RWPE1 (cell line): ENCODE measurements at regions not wholly inside any gene's neighbourhood (a gene's known extent, or its start where the extent isn't known, plus 50 kb on each side); places are given as distances from the start of the nearest gene placed in this dataset.

Experiments used
- CTCF ChIA-PET: fragments of 350-600 bp; sonication (Branson Sonifier 250); formaldehyde crosslinking; extraction: SDS; loops from one replicate; lab custom pipeline; 2021; lab: Yijun Ruan, JAX
- POLR2A ChIA-PET: fragments of 400-600 bp; formaldehyde crosslinking; extraction: SDS; loops from one replicate; lab custom pipeline; 2020; ENCODE audit warnings: antibody characterized with exemption; ENCODE audit not compliant: low non-redundant PET; lab: Yijun Ruan, JAX
- DNase-seq: peaks from one replicate; pipeline ENCODE4 v3.0.0; 2012; ENCODE audit warnings: low spot score
- H3K27ac ChIP-seq: fragments of 450-650 bp; 2 replicates; pipeline ENCODE4 v1.5.1; 2017
- CTCF ChIP-seq: fragments of 450-650 bp; conservative IDR thresholded peaks from 2 replicates; pipeline ENCODE4 v1.5.1; 2017; ENCODE audit warnings: low read depth, mild to moderate bottlenecking

GRCh38 chr2:224142397-224143312 is 103.6 kb upstream of the SERPINE2 start:
- H3K27ac ChIP-seq: no peak overlapping the region; the same call in 1 of the 2 replicates
- CTCF ChIA-PET: interaction anchor here (1.7 kb wide), 1 partner anchor 149 kb away, joined by 4 read pairs; no protein-coding TSS in a partner anchor
- 0 out of 2 replicates have a peak, but pooled peaks have one; percentile 12 for TF ChIP-seq CTCF
- peak; percentile 57 for DNase-seq
- POLR2A ChIA-PET: no interaction called here

- ChIA-PET CTCF (no interaction called here), POLR2A (interaction anchor here (0.7 kb wide), 1 partner anchor 1085 kb away, joined by 4 read pairs; no protein-coding TSS in a partner anchor)
- DNase-seq: no peak
- TF ChIP-seq CTCF: no peak
- H3K27ac ChIP-seq: no peak overlapping the region
Observed at GRCh38 chr2:224141304-224141703, 102.2 kb upstream of the SERPINE2 start.

- CTCF ChIA-PET: no interaction called here
- no peak for DNase-seq
- TF ChIP-seq CTCF: no peak
- POLR2A ChIA-PET: no interaction called here
- no peak overlapping the region for H3K27ac ChIP-seq
Observed at GRCh38 chr2:224137208-224137607, 98.1 kb upstream of the SERPINE2 start.

GRCh38 chr2:224136396-224136795 is 97.3 kb upstream of the SERPINE2 start:
- H3K27ac ChIP-seq: no peak overlapping the region
- ChIA-PET CTCF (no interaction called here), POLR2A (no interaction called here)
- no peak for DNase-seq
- TF ChIP-seq CTCF: no peak

- ChIA-PET POLR2A (no interaction called here), CTCF (no interaction called here)
- DNase-seq: no peak
- no peak overlapping the region for H3K27ac ChIP-seq
- TF ChIP-seq CTCF: no peak
Observed at GRCh38 chr2:224135881-224136280, 96.8 kb upstream of the SERPINE2 start.

GRCh38 chr2:224134003-224134734 is 95.1 kb upstream of the SERPINE2 start:
- no peak for DNase-seq
- no peak overlapping the region for H3K27ac ChIP-seq
- ChIA-PET CTCF (interaction anchor here (0.5 to 0.6 kb wide), 3 partner anchors 59 to 180 kb away, joined by 3 to 4 read pairs (median 4); no protein-coding TSS in a partner anchor), POLR2A (no interaction called here)
- no peak for TF ChIP-seq CTCF
